Lower lobe of right lung (tissue), 2 donors: ENCODE measurements at regions not wholly inside any gene's neighbourhood (a gene's known extent, or its start where the extent isn't known, plus 50 kb on each side); places are given as distances from the start of the nearest gene placed in this dataset.
A peak's percentile ranks its signal among the peaks of the same experiment; 100 is the strongest.

Source experiments
- ATAC-seq, 2 donors: fragments of 200-7000 bp; cut with Tn5 transposase; one replicate each; pipeline ENCODE4 v1.9.1; 2020 to 2022; ENCODE audit warnings: mild to moderate bottlenecking in 2 of 2, moderate library complexity in 2 of 2
- DNase-seq: peaks from one replicate; pipeline ENCODE4 v3.0.0-alpha.2; 2020
- H3K27ac ChIP-seq: fragments of 200-600 bp; one replicate; pipeline ENCODE4 v1.8.0; 2022
- H3K27me3 ChIP-seq: fragments of 200-600 bp; one replicate; pipeline ENCODE4 v1.8.0; 2022; ENCODE audit warnings: low read depth
- H3K36me3 ChIP-seq: fragments of 200-600 bp; one replicate; pipeline ENCODE4 v1.8.0; 2022; ENCODE audit warnings: mild to moderate bottlenecking
- H3K4me1 ChIP-seq: fragments of 200-600 bp; one replicate; pipeline ENCODE4 v1.8.0; 2022
- H3K4me3 ChIP-seq: fragments of 200-600 bp; one replicate; pipeline ENCODE4 v1.8.0; 2022; ENCODE audit warnings: mild to moderate bottlenecking
- H3K9me3 ChIP-seq: fragments of 200-600 bp; one replicate; pipeline ENCODE4 v1.8.0; 2022
- CTCF ChIP-seq: fragments of 200-600 bp; IDR thresholded peaks from one replicate; pipeline ENCODE4 v1.8.0; 2022; ENCODE audit warnings: antibody characterized with exemption, mild to moderate bottlenecking
- intact Hi-C: fragments of 100-400 bp; cut with DNase I; formaldehyde crosslinking; loops from one replicate; pipeline ENCODE4 v1.11.0; 2022
- donor health status: DM: no; HTN: yes; CAD: no; lungs with severe emphysema.

- no peak for TF ChIP-seq CTCF
- Histone ChIP-seq H3K27me3 (no peaks in the 10 kb centered on the region), H3K36me3 (no peaks in the 10 kb centered on the region), H3K9me3 (no peaks in the 10 kb centered on the region), H3K4me3 (no peak overlapping the region), H3K4me1 (no peaks in the 10 kb centered on the region), H3K27ac (no peak overlapping the region)
- ATAC-seq (no peak), DNase-seq (no peak)
- intact Hi-C loops = no loop called here
Observed at GRCh38 chr21:16156841-16157489, 427.2 kb downstream of the USP25 start.

- ATAC-seq (no peak), DNase-seq (no peak)
- Histone ChIP-seq H3K9me3 (no peaks in the 10 kb centered on the region), H3K4me3 (no peak overlapping the region), H3K36me3 (no peaks in the 10 kb centered on the region), H3K27ac (no peak overlapping the region), H3K4me1 (no peaks in the 10 kb centered on the region), H3K27me3 (no peaks in the 10 kb centered on the region)
- no peak for TF ChIP-seq CTCF
- intact Hi-C loops = no loop called here
Observed at GRCh38 chr21:16159213-16159970, 429.6 kb downstream of the USP25 start.

GRCh38 chr21:16159971-16160350 is 430.2 kb downstream of the USP25 start:
- no peak overlapping the region for H3K27ac ChIP-seq
- H3K9me3 ChIP-seq = no peaks in the 10 kb centered on the region
- no peak for DNase-seq
- no peaks in the 10 kb centered on the region for H3K27me3 ChIP-seq
- no peak overlapping the region for H3K4me3 ChIP-seq
- TF ChIP-seq CTCF = no peak
- intact Hi-C loops = no loop called here
- H3K36me3 ChIP-seq = no peaks in the 10 kb centered on the region
- no peak for ATAC-seq
- H3K4me1 ChIP-seq = no peaks in the 10 kb centered on the region

GRCh38 chr21:16162953-16163352 is 433.2 kb downstream of the USP25 start:
- Histone ChIP-seq H3K4me3 (no peak overlapping the region), H3K9me3 (no peaks in the 10 kb centered on the region), H3K27ac (no peak overlapping the region), H3K4me1 (no peaks in the 10 kb centered on the region), H3K27me3 (no peaks in the 10 kb centered on the region), H3K36me3 (no peaks in the 10 kb centered on the region)
- TF ChIP-seq CTCF = no peak
- no peak for ATAC-seq
- no peak for DNase-seq
- intact Hi-C loops = no loop called here

GRCh38 chr21:16169102-16169511 is 439.3 kb downstream of the USP25 start:
- no peaks in the 10 kb centered on the region for H3K27me3 ChIP-seq
- H3K27ac ChIP-seq = no peak overlapping the region
- no peak overlapping the region for H3K4me3 ChIP-seq
- intact Hi-C loops = no loop called here
- H3K36me3 ChIP-seq = no peaks in the 10 kb centered on the region
- no peaks in the 10 kb centered on the region for H3K4me1 ChIP-seq
- H3K9me3 ChIP-seq = no peaks in the 10 kb centered on the region
- ATAC-seq = peak in 1 of 2 donors; percentile 61
- DNase-seq = no peak
- no peak for TF ChIP-seq CTCF
